ENCODE measurements at regions not wholly inside any gene's neighbourhood (a gene's known extent, or its start where the extent isn't known, plus 50 kb on each side); places are given as distances from the start of the nearest gene placed in this dataset.
A peak's percentile ranks its signal among the peaks of the same experiment; 100 is the strongest.

DNA sequence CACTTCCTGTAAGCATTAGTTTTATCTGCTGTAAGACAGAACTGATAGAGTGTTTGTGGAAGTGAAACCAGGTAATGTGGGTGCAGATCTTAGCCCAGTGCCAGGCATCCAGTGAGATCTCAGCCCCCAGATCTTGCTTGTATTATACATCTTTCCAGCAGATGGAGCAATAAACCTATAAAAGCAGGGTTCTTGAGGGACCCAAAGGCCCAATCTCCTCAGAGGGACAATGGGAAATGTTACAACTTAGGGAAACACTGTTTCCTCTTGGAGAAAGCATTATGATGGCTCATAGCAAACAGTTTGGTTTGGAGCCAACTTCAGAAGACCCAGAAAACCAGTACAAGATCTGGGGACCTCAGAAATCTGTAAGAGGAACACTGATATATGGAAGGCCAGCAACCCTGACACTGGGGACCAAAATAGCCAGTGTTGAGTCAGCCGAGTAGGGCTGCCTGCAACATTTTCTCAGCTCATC lies 206.3 kb downstream of the SLC7A11 start:
- no peak for DNase-seq
- no peaks in the 10 kb centered on the region for H3K9me3 ChIP-seq
- H3K27ac ChIP-seq, result no peak overlapping the region
- H3K36me3 ChIP-seq, result no peaks in the 10 kb centered on the region
- H3K27me3 ChIP-seq, result no peaks in the 10 kb centered on the region
- peaks cover 0 to 5% (median 0%) of the 10 kb centered on the region in 4 donors for H3K4me1 ChIP-seq
- TF ChIP-seq POLR2AphosphoS5 (IDR thresholded peaks at IDR 0.05), result no peak
- TF ChIP-seq POLR2A (IDR thresholded peaks at IDR 0.05), result no peak
- TF ChIP-seq, protein P1, sequence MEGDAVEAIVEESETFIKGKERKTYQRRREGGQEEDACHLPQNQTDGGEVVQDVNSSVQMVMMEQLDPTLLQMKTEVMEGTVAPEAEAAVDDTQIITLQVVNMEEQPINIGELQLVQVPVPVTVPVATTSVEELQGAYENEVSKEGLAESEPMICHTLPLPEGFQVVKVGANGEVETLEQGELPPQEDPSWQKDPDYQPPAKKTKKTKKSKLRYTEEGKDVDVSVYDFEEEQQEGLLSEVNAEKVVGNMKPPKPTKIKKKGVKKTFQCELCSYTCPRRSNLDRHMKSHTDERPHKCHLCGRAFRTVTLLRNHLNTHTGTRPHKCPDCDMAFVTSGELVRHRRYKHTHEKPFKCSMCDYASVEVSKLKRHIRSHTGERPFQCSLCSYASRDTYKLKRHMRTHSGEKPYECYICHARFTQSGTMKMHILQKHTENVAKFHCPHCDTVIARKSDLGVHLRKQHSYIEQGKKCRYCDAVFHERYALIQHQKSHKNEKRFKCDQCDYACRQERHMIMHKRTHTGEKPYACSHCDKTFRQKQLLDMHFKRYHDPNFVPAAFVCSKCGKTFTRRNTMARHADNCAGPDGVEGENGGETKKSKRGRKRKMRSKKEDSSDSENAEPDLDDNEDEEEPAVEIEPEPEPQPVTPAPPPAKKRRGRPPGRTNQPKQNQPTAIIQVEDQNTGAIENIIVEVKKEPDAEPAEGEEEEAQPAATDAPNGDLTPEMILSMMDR (IDR thresholded peaks at IDR 0.05), result peak in 5 of 6 experiments; percentile 16 to 66 (median 60)
- no peak for TF ChIP-seq EP300 (IDR thresholded peaks at IDR 0.05)
- H3K4me3 ChIP-seq, result no peak overlapping the region
- peak; percentile 73 to 81 for ATAC-seq (ENCODE audit: low FRiP score in 2 of 2)
- 48 to 75% methylated on average over 1 of the region's 1 CpG for WGBS, 2 donors

DNA sequence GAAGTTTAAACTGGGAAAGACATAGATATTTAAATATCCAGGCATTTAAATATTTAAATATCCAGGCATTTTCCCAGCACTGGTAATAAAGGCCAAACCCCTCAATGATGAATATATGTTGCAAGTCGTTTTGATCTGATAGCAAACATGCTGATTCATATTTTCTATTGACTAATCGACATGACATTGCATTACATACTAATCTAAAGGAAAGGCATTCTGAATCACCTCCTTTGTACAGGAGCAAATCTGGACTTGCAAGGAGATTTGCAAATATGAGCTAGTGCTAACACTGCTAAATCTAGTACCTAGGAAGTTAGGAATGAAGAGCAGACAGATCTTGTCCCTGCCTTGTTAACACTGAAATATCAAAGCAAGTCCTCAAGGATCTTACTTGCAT lies 207.3 kb downstream of the SLC7A11 start:
- H3K4me3 ChIP-seq, result no peak overlapping the region
- H3K9me3 ChIP-seq, result no peaks in the 10 kb centered on the region
- DNase-seq (no peak), ATAC-seq (ENCODE audit: low FRiP score in 2 of 2) (no peak)
- H3K36me3 ChIP-seq, result no peaks in the 10 kb centered on the region
- peaks cover 0 to 5% (median 0%) of the 10 kb centered on the region in 4 donors for H3K4me1 ChIP-seq
- H3K27ac ChIP-seq, result no peak overlapping the region
- TF ChIP-seq EP300 (IDR thresholded peaks at IDR 0.05) (no peak), POLR2AphosphoS5 (IDR thresholded peaks at IDR 0.05) (no peak), POLR2A (IDR thresholded peaks at IDR 0.05) (no peak)
- TF ChIP-seq, protein P1 (IDR thresholded peaks at IDR 0.05), result no peak
- H3K27me3 ChIP-seq, result no peaks in the 10 kb centered on the region
- 45 to 52% methylated on average over 2 of the region's 2 CpGs for WGBS, 2 donors

DNA sequence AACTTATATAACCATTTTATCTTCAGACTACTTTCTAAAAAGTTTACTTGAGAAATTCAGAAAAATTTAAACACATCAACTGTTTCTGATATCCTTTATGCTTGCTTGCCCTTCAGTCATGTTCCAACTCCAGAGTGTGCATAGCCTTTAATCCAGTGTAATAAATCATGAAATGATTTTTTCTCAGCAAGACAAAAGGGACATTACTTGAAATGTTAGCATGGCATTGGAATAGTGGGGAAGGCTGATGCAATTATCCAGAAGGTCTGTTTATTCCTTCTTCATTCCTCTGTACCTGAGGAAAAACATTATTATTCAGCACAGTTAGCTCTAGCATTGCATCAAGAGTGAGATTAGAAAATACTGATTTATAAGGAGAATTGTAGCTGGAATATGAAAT lies 209.9 kb downstream of the SLC7A11 start:
- H3K9me3 ChIP-seq, result no peaks in the 10 kb centered on the region
- H3K27me3 ChIP-seq, result no peaks in the 10 kb centered on the region
- no peaks in the 10 kb centered on the region for H3K36me3 ChIP-seq
- DNase-seq, result no peak
- no peak for TF ChIP-seq POLR2A (IDR thresholded peaks at IDR 0.05)
- TF ChIP-seq EP300 (IDR thresholded peaks at IDR 0.05), result no peak
- TF ChIP-seq, protein P1 (IDR thresholded peaks at IDR 0.05), result no peak
- no peak for TF ChIP-seq POLR2AphosphoS5 (IDR thresholded peaks at IDR 0.05)
- H3K4me1 ChIP-seq, result no peaks in the 10 kb centered on the region
- H3K4me3 ChIP-seq, result no peak overlapping the region
- no peak overlapping the region for H3K27ac ChIP-seq
- ATAC-seq (ENCODE audit: low FRiP score in 2 of 2), result no peak

DNA sequence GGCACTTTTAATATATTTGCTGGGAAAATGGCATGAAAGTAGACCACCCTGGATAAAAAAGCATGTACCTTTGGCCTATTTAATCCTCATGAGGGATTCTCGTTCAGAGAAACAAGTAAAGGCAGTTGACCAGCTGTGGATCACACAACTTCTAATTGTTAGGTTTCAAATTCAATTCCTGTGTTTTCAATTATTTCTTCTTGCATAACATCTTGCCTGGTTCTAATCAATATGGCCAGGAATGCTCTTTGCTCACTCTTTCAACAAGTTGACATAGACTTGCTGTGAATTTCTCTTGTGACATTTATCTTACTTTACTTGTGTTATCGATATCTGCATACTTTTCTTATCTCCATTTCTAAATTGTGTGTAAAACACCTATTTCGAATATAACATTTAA lies 211.8 kb downstream of the SLC7A11 start:
- Histone ChIP-seq H3K9me3 (no peaks in the 10 kb centered on the region), H3K36me3 (no peaks in the 10 kb centered on the region), H3K27ac (no peak overlapping the region), H3K4me1 (no peaks in the 10 kb centered on the region), H3K4me3 (no peak overlapping the region), H3K27me3 (no peaks in the 10 kb centered on the region)
- TF ChIP-seq POLR2A (IDR thresholded peaks at IDR 0.05) (no peak), EP300 (IDR thresholded peaks at IDR 0.05) (no peak), POLR2AphosphoS5 (IDR thresholded peaks at IDR 0.05) (no peak)
- TF ChIP-seq, protein P1 (IDR thresholded peaks at IDR 0.05), result no peak
- ATAC-seq (ENCODE audit: low FRiP score in 2 of 2), result no peak
- no peak for DNase-seq
- WGBS, 2 donors, result 76 to 87% methylated on average over 3 of the region's 3 CpGs

DNA sequence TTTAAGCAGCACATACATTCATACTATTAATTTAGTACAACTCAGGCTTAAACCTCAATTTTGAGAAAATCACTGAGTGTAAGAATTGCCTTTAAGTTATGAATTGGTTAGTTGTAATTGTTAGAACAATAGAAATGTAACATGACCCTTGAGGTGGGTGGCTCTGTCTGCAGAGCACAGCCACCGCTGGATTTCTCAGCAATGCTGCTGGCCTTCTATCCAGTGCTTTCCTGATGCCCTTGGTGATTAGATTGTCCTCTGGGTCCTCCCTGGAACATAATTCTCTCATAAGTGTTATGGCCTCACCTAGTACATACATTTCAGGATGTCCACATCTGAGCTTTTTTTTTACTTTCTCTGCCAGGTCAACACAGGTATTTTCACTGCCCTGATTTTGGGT lies 213.2 kb downstream of the SLC7A11 start:
- ATAC-seq (ENCODE audit: low FRiP score in 2 of 2) (no peak), DNase-seq (no peak)
- Histone ChIP-seq H3K4me3 (no peak overlapping the region), H3K27me3 (no peaks in the 10 kb centered on the region), H3K9me3 (no peaks in the 10 kb centered on the region), H3K4me1 (no peaks in the 10 kb centered on the region), H3K27ac (no peak overlapping the region), H3K36me3 (no peaks in the 10 kb centered on the region)
- WGBS, 2 donors, result 73 to 81% methylated on average over 1 of the region's 1 CpG
- no peak for TF ChIP-seq EP300 (IDR thresholded peaks at IDR 0.05)
- no peak for TF ChIP-seq POLR2AphosphoS5 (IDR thresholded peaks at IDR 0.05)
- TF ChIP-seq, protein P1 (IDR thresholded peaks at IDR 0.05), result no peak
- TF ChIP-seq POLR2A (IDR thresholded peaks at IDR 0.05), result no peak

Measured in upper lobe of left lung (tissue), 6 donors.